22Rv1 (cell line): ENCODE measurements at regions not wholly inside any gene's neighbourhood (a gene's known extent, or its start where the extent isn't known, plus 50 kb on each side); places are given as distances from the start of the nearest gene placed in this dataset.
"Not testable (repeated sequence)": the region's sequence is repeated elsewhere in the genome, so short reads cannot be mapped to it uniquely, and the experiment has no call there.

Experiments
- H3K27ac ChIP-seq: fragments of 450-650 bp; 2 replicates; pipeline ENCODE4 v1.5.1; 2017
- CTCF ChIP-seq: fragments of 450-650 bp; IDR thresholded peaks from 2 replicates; pipeline ENCODE4 v1.5.1; 2017; ENCODE audit warnings: mild to moderate bottlenecking
- ZFX ChIP-seq: fragments of 450-650 bp; IDR thresholded peaks from 2 replicates; pipeline ENCODE4 v1.6.1; 2017; ENCODE audit warnings: antibody characterized with exemption, borderline replicate concordance

GRCh38 chr1:181319907-181320306, 163.4 kb upstream of the CACNA1E start:
- TF ChIP-seq ZFX (no peak), CTCF (no peak)
- no peak overlapping the region for H3K27ac ChIP-seq

- H3K27ac ChIP-seq = no peak overlapping the region
- TF ChIP-seq CTCF = no peak
- TF ChIP-seq ZFX = no peak
Observed at GRCh38 chr1:181324797-181325616, 158.3 kb upstream of the CACNA1E start.

- not testable (repeated sequence) for H3K27ac ChIP-seq
Observed at GRCh38 chr1:181325765-181326164, 157.6 kb upstream of the CACNA1E start.

- no peak overlapping the region for H3K27ac ChIP-seq
- TF ChIP-seq ZFX (no peak), CTCF (no peak)
Observed at GRCh38 chr1:181326348-181326747, 157.0 kb upstream of the CACNA1E start.

- no peak overlapping the region for H3K27ac ChIP-seq
- TF ChIP-seq CTCF (no peak), ZFX (no peak)
Observed at GRCh38 chr1:181327796-181328195, 155.5 kb upstream of the CACNA1E start.

GRCh38 chr1:181334724-181335123, 148.6 kb upstream of the CACNA1E start:
- no peak for TF ChIP-seq CTCF
- no peak for TF ChIP-seq ZFX

GRCh38 chr1:181335631-181336030, 147.7 kb upstream of the CACNA1E start:
- no peak for TF ChIP-seq CTCF
- TF ChIP-seq ZFX = no peak
- H3K27ac ChIP-seq = no peak overlapping the region

More at GRCh38 chr1:181334724-181335123, 148.6 kb upstream of the CACNA1E start:
- no peak overlapping the region for H3K27ac ChIP-seq
